ENCODE measurements at regions not wholly inside any gene's neighbourhood (a gene's known extent, or its start where the extent isn't known, plus 50 kb on each side); places are given as distances from the start of the nearest gene placed in this dataset.

DNA sequence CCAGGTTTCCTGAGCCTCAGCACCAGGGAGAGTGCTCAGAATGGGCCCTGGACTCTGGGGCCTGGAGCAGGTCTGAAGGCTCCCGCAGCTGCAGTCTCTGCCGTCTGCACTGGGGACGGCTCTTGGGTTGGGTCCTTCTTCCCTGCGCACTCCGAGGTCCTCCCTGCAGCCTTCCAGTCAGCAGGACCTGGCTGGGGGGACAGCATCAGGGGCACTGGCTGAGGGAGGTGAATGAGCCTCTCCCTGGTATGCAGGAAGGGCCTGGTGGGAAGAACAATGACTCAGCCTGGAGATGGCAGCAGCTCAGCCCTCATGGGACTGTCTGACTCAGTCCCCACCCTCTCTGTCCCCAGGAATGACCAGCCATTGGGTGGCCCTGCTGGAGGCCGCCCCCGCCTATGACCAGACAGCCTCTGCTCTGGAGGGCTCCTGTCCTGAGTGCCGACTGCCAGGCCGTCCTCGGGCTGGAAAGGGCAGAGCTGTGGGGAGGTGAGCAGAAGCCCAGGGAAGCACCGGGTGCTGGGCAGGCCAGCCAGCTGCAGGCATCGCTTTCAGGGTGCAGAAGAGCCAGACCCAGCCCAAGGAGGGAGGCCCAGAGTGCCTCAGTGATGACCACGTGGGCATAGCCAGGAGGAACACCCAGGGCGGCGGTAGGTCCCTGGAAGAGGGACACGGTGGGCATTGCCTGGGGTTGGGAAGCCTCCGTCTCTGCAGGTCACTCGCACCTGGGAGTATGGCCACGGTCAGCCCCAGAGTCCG lies 455.0 kb downstream of the BRD1 start:
- peak; percentile 42 for DNase-seq

GRCh38 chr22:49372111-49372529 lies 455.6 kb downstream of the BRD1 start:
- DNase-seq: no peak

- no peak for DNase-seq
Observed at GRCh38 chr22:49371325-49372110, 456.2 kb downstream of the BRD1 start.

GRCh38 chr22:49370627-49371301 lies 456.9 kb downstream of the BRD1 start:
- no peak for DNase-seq

DNA sequence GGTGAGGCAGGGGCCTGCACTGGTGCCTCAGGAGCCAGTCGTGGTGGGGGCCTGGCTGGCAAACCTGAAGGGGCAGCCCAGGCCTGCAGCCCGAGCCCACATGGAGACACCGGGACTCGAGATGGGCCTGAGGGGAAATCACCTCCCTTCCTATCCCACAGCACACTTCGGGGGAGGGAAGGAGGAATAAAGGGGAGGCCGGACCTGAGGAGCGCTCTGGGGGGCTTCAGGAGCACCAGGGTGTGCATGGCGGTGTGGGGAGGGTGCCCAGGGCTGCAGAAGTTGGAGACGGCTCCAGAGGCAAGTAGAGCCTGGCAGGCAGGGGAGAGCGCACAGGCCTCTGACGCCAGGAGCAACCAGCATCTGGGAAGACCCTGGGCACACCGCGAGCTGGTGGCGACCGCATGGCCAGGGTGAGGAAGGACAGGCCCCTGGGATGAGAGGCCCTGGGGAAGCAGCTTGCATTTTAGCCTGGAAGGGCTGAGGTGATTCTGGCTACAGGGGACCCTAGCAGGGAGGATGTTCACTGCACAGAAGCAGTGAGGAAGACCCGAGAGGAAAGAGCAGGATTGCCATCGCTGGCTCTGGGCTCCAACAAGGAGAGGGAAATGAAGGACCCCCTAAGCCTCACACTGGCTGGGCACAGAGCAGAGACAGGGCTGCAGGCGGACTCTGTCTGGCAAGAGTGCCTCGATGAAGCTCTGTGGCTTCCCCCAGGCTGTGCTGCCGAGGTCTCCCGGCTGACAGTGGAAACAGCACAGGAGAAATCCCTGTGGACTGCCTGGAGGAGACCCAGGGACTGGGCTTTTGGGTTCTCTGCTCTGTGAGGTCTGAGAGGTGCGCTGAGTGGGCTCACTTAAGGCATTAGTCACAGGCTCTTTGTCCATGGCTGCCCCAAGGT lies 457.7 kb downstream of the BRD1 start:
- no peak for DNase-seq

GRCh38 chr22:49368976-49369725 lies 458.5 kb downstream of the BRD1 start:
- DNase-seq: peak; percentile 24

DNA sequence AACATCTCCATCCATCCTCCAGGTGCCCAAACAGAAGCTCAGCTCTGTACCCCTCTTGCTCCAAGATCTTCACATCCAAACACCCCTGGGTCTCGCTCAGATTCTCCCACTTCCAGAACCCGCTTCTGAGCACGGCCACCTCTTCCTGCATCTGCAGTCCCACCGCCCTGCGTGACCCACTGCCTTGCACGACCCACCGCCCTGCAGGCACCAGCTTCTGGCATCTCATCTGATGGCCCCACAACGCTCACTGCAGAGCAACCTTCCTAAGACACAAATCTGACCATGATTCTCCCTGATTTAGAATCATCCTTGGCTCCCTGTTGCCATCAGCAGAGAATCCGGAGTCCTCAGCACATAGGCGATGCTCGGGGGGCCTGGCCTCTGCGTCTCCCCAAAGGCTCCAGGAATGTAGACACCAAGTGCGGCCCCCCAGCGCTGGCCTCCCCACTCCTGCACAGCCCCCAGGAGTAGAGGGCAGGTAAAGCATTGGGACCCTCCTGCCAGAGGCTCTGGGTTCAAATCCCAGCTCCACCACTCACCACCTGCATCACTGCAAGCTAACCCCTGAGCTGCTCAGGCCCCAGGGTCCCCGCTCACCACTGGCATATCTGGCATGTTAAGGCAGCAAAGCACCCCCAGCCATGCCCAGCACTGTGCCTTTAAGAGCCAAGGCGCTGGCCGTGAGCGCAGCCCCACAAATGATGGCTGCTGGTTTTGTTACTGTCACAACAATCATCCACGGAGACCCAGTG lies 459.3 kb downstream of the BRD1 start:
- DNase-seq: no peak

DNA sequence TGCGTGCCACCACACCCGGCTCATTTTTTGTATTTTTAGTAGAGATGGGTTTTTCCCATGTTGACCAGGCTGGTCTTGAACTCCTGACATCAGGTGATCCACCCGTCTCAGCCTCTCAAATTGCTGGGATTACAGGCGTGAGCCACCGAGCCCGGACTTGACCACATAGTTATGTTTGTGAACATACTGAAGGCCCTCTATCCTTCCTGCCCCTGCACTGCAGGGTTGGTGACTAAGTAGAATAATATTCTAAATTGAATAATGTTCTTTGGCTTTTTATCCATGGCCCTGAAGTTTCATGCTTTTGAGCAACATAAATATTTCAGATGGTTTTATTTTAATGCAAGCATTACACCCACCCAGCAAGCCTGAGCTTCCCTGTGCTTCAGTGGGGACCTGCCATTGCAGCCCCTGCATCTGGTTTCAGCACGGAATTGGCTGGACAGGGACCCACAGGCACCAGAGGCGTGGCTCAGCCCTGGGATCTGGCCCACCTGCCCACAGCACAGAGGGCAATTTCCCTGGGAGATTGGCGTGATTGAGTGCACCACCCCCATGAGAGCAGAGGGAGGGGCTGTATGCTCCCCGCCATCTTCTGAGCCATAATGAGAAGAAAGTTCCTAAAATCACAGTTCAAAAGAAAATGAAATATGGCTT lies 460.5 kb downstream of the BRD1 start:
- DNase-seq: no peak

GRCh38 chr22:49366437-49366836 lies 461.2 kb downstream of the BRD1 start:
- DNase-seq: no peak

DNA sequence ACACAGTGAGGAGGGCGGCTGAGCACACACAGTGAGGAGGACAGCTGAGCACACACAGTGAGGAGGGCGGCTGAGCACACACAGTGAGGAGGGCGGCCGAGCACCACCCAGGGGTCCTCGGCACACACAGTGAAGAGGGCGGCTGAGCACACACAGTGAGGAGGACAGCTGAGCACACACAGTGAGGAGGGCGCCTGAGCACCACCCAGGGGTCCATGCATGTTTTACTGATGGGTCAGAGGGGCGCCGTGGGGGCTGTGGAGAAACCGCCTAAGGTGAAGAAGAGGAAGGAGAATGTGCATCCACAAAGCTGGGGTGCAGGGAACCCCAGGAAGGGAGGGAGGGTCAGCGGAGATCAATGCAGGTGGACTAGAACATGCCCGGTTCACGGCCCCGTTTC lies 461.8 kb downstream of the BRD1 start:
- no peak for DNase-seq

DNA sequence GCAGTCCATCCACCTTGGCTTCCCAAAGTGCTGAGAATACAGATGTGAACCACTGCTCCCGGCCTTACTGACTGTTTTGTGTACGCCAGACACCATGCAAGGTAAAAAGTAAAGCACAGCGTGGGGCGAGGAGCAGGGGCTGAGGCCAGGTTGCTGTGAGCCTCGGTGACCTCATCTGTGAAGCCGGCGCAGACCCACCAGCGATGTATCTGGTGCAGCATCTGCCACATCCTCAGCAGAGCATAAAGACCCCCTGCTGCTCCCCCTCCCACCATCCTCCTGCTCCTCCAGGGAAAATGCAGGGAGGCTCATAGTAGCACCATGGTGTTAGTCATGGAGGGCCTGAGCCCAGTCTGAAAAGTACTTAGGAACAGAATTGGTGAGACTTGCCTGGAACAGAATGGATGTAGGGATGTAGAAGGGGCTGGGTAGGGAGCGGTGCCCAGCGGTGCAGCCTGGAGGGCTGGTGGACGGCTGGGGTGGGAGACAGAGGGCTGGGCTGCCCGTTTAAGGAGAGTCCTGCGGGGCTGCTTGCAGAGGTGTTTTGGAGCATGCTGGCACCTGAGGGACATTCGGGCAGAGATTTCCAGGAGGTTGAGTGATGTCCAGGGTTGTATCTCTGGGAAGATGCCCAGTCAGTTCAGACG lies 462.4 kb downstream of the BRD1 start:
- DNase-seq: no peak

- no peak for DNase-seq
Observed at GRCh38 chr22:49364398-49364797, 463.3 kb downstream of the BRD1 start.

- DNase-seq: no peak
Observed at GRCh38 chr22:49363526-49364230, 464.0 kb downstream of the BRD1 start.

DNA sequence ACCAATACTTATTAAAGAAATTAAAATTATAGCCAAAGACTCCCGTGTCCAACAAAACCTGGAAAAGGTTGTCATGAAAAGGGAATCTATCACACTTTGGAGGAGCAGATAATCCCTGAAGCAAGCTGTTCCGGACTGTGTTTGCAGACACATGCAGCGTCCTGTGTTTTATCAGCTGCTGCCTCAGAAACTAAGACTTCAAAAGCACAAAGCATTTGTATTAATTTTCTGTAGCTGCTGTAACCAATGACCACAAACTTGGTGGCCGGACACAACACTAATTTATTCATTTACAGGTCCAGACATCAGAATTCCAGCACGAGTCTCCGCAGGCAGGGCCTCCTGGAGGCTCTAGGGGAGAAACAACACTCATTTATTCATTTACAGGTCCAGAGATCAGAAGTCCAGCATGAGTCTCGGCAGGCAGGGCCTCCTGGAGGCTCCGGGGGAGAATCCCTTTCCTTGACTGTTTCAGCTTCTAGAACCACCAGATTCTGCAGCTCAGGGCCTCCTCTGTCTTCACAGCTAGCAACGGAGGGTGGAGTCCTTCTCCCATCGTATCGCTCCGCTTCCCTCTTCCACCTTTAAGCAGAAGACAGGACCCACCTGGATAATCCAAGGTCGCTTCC lies 465.3 kb downstream of the BRD1 start:
- no peak for DNase-seq

DNA sequence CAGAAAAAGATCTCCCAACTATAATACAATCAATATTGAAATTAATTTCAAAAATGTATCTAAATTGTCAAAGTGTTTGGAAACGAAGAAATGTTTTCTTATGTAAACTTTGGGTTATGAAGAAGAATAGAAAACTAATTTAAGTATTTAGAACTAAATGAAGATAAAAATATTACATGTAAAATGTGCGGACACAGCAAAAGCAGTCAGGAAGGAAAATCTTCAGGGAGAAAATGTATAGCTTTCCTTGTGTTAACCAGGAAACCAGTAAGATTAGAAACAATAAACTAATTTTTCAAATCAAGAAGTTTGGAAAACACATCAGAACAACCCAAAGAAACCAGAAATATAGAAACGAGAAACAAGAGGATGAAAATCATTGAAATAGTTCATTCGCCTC lies 466.5 kb downstream of the BRD1 start:
- no peak for DNase-seq

DNA sequence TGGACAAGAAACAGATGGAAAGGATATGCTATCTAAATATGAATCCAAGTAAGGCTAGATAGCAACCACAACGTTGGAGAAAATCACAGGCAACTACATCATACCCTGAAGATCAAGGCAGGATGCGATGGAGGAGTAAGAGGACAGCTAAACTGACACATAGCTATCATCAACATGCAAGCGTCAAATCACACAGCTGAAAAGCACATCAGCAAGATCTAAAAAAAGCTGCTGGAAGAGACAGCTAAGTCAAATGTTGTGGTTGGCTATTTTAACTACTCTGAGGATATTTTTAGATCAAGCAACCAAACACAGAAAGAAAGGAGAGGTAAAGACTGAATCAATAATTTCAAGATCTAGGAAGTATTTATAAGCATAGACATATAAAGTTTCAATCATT lies 466.9 kb downstream of the BRD1 start:
- no peak for DNase-seq

- no peak for DNase-seq
Observed at GRCh38 chr22:49359076-49359475, 468.6 kb downstream of the BRD1 start.

GRCh38 chr22:49357661-49358440 lies 469.8 kb downstream of the BRD1 start:
- DNase-seq: no peak

All from inflammatory macrophage treated with lipopolysaccharide for 4 hours (primary cell).